Erythroblast (primary cell): ENCODE measurements at regions not wholly inside any gene's neighbourhood (a gene's known extent, or its start where the extent isn't known, plus 50 kb on each side); places are given as distances from the start of the nearest gene placed in this dataset.

Experiments used
- GATA1 ChIP-seq: IDR thresholded peaks from 2 replicates; pipeline ENCODE4 v1.6.1; 2011; ENCODE audit warnings: low read depth, mild to moderate bottlenecking, control low read depth, low read length, moderate library complexity
- POLR2A ChIP-seq: IDR thresholded peaks from 2 replicates; pipeline ENCODE4 v1.6.1; 2011; ENCODE audit warnings: mild to moderate bottlenecking, low read length

DNA sequence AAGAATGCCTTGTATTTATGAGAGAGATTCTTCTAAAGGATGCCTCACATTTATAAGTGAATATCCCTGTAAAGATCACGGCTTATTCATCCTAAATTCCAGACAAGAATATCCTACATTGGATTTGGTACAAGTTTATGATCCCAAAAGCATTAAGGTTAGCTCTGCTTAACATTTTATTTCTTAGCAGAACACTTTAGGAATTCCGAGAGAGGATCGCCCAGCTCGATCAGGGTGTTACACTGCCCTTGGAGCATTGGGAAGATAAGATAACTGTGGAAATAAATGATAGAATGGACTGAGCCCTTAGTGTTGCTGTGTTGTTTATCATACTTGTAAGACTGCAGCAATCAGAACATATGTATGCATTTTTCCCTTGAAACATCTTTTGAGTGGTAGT is 223.0 kb upstream of the CDIN1 start:
- no peak for TF ChIP-seq POLR2A
- no peak for TF ChIP-seq GATA1
